HG02943 (cell line): ENCODE measurements at regions not wholly inside any gene's neighbourhood (a gene's known extent, or its start where the extent isn't known, plus 50 kb on each side); places are given as distances from the start of the nearest gene placed in this dataset.
"Not testable (repeated sequence)": the region's sequence is repeated elsewhere in the genome, so short reads cannot be mapped to it uniquely, and the experiment has no call there.

ENCODE experiments used
- ATAC-seq: cut with Tn5 transposase; IDR thresholded peaks from one replicate; pipeline ENCODE4 v1.9.1; 2021; ENCODE audit warnings: mild to moderate bottlenecking, low read depth, moderate library complexity; ENCODE audit not compliant: unreplicated experiment

DNA sequence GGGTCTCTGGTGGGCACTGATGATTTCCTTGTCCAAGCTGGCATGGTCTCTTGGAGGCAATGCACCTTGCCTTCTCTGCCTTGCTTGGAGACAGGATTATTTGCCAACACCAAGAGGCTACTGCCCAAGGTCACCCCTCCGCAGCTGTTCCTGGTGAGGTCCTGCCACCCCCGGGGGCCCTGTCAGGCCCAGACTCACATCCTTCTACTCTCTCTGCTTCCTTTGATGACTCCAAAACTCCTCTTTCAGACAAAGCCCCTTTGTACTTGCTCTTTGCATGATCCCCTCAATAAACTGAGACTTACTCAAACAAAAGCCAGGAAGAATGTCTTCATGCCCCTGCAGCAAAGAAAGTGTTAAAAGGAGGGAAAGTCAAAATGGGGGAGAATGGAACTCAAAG lies 137.7 kb downstream of the MEX3B start:
- ATAC-seq: no peak

GRCh38 chr15:81907521-81907920 lies 138.3 kb downstream of the MEX3B start:
- ATAC-seq: no peak

DNA sequence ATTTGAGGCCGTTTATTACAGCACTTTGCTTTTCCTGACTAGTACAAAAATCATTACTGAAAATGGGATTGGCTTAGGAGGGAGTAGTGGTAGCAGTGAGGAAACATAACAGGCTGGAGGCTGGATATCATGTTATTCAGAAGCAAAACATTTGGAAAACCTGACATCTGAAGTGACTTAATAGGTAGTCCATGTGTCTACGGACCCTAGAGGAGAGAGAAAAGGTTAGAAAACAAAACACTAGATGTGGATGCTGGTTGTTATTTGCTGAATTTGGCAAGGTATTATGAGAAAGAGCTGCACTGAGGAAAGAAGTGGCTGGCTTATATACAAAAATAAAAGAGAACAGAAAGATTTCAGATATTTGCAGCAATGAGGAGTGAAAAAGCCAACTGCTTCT lies 139.9 kb downstream of the MEX3B start:
- no peak for ATAC-seq

DNA sequence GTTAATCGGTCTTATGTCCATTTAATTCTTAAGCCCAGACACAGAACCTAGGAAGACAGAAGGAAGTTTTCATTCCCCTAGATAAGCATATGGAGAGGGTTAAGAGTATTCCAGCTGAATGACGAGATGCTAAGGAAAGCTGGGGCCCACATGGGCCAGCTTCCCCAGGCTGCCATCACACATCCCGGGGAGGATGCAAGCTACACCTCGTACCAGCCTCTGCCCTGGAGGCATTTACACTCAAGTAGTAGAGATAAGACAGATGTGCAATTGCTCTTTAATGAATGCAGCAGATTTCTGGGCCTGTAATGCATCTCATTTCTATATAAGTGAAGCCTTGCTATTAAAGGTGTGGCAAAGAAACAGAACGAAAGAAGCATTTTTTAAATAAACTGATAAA lies 144.5 kb downstream of the MEX3B start:
- ATAC-seq: no peak

- ATAC-seq: no peak
Observed at GRCh38 chr15:81899730-81900129, 146.1 kb downstream of the MEX3B start.

- no peak for ATAC-seq
Observed at GRCh38 chr15:81899024-81899423, 146.8 kb downstream of the MEX3B start.

GRCh38 chr15:81897057-81897677 lies 148.7 kb downstream of the MEX3B start:
- no peak for ATAC-seq

DNA sequence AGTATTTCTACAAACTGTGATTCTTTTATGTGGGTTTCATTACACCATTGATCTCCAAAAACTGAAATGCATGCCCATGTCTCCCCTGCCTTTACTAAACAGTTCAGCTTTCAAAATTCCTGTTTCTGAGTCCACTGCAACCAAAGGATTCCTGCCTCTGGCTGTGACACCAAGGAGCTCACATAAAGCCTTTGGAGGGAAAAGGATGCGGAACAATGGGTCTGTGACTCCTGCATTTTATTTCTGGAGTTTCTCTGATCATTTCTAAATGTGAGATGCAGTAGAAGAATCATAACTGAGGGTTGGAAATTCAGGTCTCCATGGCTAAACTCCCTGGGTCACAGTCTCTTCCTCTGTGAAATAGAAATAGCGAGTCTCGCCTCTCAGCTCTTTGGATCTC lies 149.5 kb downstream of the MEX3B start:
- ATAC-seq: no peak

- ATAC-seq: no peak
Observed at GRCh38 chr15:81895723-81896122, 150.1 kb downstream of the MEX3B start.

- no peak for ATAC-seq
Observed at GRCh38 chr15:81894061-81894460, 151.8 kb downstream of the MEX3B start.

DNA sequence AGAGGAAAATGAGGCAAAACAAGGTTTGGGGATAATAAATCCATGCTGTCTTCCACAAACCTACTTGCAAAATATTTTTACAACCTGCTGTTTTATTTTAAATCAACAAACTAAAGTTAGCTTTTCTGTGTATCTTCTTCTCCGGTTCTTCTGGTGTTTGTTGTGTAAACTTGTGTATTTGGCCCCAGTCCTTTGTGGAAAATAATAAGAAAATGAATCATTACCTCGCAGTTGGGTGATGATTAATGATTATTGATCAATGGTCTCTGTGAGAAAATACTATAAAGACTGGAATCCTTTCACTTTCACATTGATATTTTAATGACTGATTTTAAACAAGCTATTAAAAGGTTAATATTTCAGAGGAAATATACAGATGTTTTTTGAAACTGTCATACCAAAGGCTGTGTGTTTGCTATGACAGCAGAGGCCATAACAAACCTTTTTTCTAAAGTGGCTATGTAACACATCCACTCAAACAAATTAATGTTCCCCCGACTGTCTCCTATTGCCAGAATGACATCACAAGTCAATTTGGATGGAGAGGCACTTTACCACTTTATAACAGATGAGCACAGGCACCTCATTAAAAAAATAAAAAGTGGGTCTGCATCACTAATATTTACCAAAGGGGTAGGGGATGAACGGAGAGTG lies 152.5 kb downstream of the MEX3B start:
- no peak for ATAC-seq

GRCh38 chr15:81890496-81890895 lies 155.3 kb downstream of the MEX3B start:
- no peak for ATAC-seq

- no peak for ATAC-seq
Observed at GRCh38 chr15:81889485-81889881, 156.3 kb downstream of the MEX3B start.

GRCh38 chr15:81888748-81889484 lies 156.9 kb downstream of the MEX3B start:
- ATAC-seq: no peak

DNA sequence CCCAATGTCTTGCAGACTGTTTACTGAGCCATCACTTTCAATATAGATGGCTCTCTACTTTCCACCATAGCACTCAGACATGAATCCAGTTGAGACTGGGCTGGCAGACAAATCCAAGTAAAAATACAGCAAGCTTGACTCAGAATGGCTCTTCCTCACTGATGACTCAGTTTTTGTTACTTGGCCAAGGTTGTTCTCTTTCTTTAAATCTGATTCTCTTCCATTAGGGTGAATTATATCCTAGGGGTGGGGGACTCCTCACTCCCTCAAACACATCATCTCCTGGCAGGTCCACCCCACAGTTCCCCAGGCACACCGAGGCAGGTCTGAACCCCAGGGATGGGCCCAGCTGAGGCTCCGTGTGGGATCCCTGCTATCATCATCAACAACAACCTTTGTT lies 157.9 kb downstream of the MEX3B start:
- ATAC-seq: no peak

GRCh38 chr15:81887188-81887587 lies 158.6 kb downstream of the MEX3B start:
- ATAC-seq: not testable (repeated sequence)

DNA sequence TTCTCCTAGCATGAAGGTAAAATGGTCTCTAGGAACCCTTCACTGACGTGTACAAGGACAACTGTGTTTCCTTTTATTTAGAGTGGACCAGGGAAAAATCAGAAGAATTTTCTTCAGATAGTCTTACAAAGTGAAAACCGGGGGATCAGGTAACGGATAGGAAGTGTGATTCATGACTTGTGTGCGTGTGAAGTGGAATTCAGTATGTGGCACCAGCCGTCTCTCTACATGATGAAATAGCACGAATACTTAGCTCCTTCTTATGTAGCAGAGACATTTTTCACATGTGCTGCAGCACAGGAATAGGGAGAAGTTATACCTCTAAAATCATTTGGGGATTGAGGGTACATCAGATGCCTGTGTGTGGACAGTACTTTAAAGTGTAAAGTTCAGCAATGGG lies 159.2 kb downstream of the MEX3B start:
- no peak for ATAC-seq

GRCh38 chr15:81886080-81886479 lies 159.7 kb downstream of the MEX3B start:
- ATAC-seq: no peak

DNA sequence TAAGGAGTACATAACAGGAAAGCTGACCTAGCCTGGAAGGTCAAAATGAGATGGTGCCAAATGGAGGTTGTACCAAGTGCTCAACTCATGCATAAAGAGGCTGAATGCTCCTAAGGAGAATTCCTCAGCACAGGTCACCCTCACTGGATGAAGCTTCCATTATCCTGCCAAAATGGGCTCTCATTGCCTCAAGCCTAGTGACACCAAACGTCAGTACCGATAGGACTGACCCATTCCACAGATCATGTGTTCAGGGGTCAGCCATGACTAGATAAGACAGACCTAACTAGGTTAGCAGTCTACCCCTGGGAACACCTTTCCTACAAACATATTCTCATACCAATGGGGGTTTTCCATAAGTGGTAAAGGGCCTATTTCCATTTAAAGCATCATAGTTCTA lies 160.7 kb downstream of the MEX3B start:
- no peak for ATAC-seq

GRCh38 chr15:81882504-81882903 lies 163.3 kb downstream of the MEX3B start:
- ATAC-seq: no peak

- no peak for ATAC-seq
Observed at GRCh38 chr15:81880833-81881232, 165.0 kb downstream of the MEX3B start.

GRCh38 chr15:81880314-81880713 lies 165.5 kb downstream of the MEX3B start:
- no peak for ATAC-seq
